A673 (cell line): ENCODE measurements at regions not wholly inside any gene's neighbourhood (a gene's known extent, or its start where the extent isn't known, plus 50 kb on each side); places are given as distances from the start of the nearest gene placed in this dataset.

Source experiments
- BruUV-seq: library from RNA; stranded (reverse); fragments of 400-500 nt; replicated peaks from 2 replicates; lab custom pipeline; 2021; lab: Mats Ljungman, UMichigan
- CTCF ChIA-PET: fragments of 300-600 bp; sonication (Branson Sonifier 250); formaldehyde crosslinking; loops from one replicate; lab custom pipeline; 2022; ENCODE audit warnings: antibody characterized with exemption; lab: Charles Lee
- POLR2A ChIA-PET: fragments of 300-600 bp; sonication (Branson Sonifier 250); formaldehyde crosslinking; loops from one replicate; lab custom pipeline; 2022; ENCODE audit warnings: antibody characterized with exemption; ENCODE audit not compliant: low non-redundant PET; lab: Charles Lee
- DNase-seq: peaks from one replicate; pipeline ENCODE4 v3.0.0-alpha.2; 2015; ENCODE audit warnings: low spot score
- H3K27ac ChIP-seq: fragments of 200-600 bp; sonication (generic); 2 replicates; pipeline ENCODE4 v1.5.1; 2016; ENCODE audit warnings: mixed run types, low read depth, mild to moderate bottlenecking, mixed read lengths, antibody characterized with exemption, low read length; ENCODE audit not compliant: poor library complexity, severe bottlenecking
- H3K27me3 ChIP-seq: fragments of 200-600 bp; sonication (generic); replicated peaks from 2 replicates; pipeline ENCODE4 v1.6.1; 2017; ENCODE audit warnings: mixed run types, low read depth, mild to moderate bottlenecking, mixed read lengths, antibody characterized with exemption, low read length; ENCODE audit not compliant: insufficient read depth, poor library complexity
- H3K36me3 ChIP-seq: fragments of 200-600 bp; sonication (generic); 2 replicates; pipeline ENCODE4 v1.6.1; 2016; ENCODE audit warnings: mixed run types, mild to moderate bottlenecking, mixed read lengths, antibody characterized with exemption, low read length; ENCODE audit not compliant: insufficient read depth, poor library complexity, severe bottlenecking
- H3K4me1 ChIP-seq: fragments of 200-600 bp; sonication (generic); 2 replicates; pipeline ENCODE4 v1.6.1; 2017; ENCODE audit warnings: mixed run types, mild to moderate bottlenecking, mixed read lengths, antibody characterized with exemption, low read length; ENCODE audit not compliant: insufficient read depth, poor library complexity, severe bottlenecking
- H3K4me3 ChIP-seq: fragments of 200-600 bp; sonication (generic); 2 replicates; pipeline ENCODE4 v1.5.1; 2016; ENCODE audit warnings: low read depth, mixed run types, mild to moderate bottlenecking, mixed read lengths, low read length; ENCODE audit not compliant: poor library complexity, severe bottlenecking
- H3K9me3 ChIP-seq: fragments of 200-600 bp; sonication (generic); 2 replicates; pipeline ENCODE4 v1.6.1; 2016; ENCODE audit warnings: mixed run types, low read depth, mild to moderate bottlenecking, mixed read lengths, antibody characterized with exemption, low read length; ENCODE audit not compliant: poor library complexity, severe bottlenecking
- CTCF ChIP-seq: fragments of 300-800, 200-600 bp; sonication (generic); conservative IDR thresholded peaks from 2 replicates; pipeline ENCODE4 v1.5.1; 2017; ENCODE audit warnings: low read depth, mild to moderate bottlenecking, antibody characterized with exemption, low read length, moderate library complexity, mixed read lengths
- EZH2 ChIP-seq: fragments of 200-600 bp; sonication (generic); IDR thresholded peaks from 2 replicates; pipeline ENCODE4 v1.6.1; 2017; ENCODE audit warnings: borderline replicate concordance, low read depth, mild to moderate bottlenecking, mixed read lengths, antibody characterized with exemption, low read length; ENCODE audit not compliant: poor library complexity, severe bottlenecking
- intact Hi-C: fragments of 100-400 bp; cut with micrococcal nuclease; formaldehyde crosslinking; loops from one replicate; pipeline ENCODE4 v1.10.0; 2022; ENCODE audit not compliant: unreplicated experiment

DNA sequence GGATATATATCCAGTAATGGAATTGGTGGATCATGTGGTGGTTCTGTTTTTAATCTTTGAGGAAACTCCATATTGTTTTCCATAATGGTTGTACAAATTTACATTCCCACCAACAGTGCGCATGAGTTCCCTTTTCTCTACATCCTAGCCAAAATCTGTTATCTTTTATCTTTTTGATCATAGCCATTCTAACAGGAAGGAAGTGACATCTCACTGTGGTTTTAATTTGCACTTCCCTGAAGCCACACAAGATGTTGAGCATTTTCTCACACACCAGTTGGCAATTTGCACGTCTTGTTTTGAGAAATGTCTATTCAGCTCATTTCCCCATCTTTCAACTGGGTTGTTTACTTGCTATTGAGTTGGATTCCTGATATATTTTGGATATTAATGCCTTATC is 194.9 kb downstream of the CBLL2 start:
- CTCF ChIA-PET: no interaction called here
- intact Hi-C loops: no loop called here
- TF ChIP-seq CTCF: no peak
- TF ChIP-seq EZH2: no peak

GRCh38 chrX:22481436-22481835 is 208.7 kb downstream of the CBLL2 start:
- intact Hi-C loops: no loop called here
- Histone ChIP-seq H3K4me1 (no peaks in the 10 kb centered on the region), H3K27ac (no peak overlapping the region), H3K9me3 (peaks cover 4% of the 10 kb centered on the region), H3K4me3 (no peak overlapping the region), H3K36me3 (no peaks in the 10 kb centered on the region), H3K27me3 (no peaks in the 10 kb centered on the region)
- CTCF ChIA-PET: no interaction called here
- POLR2A ChIA-PET: no interaction called here
- TF ChIP-seq EZH2: no peak
- TF ChIP-seq CTCF: no peak
- no TSS peak for BruUV-seq
- DNase-seq: no peak

More for the DNA sequence above, 194.9 kb downstream of the CBLL2 start:
- H3K36me3 ChIP-seq: no peaks in the 10 kb centered on the region
- no peaks in the 10 kb centered on the region for H3K4me1 ChIP-seq
- no peaks in the 10 kb centered on the region for H3K27me3 ChIP-seq
- no peaks in the 10 kb centered on the region for H3K9me3 ChIP-seq
- DNase-seq: peak; percentile 65
- H3K27ac ChIP-seq: no peak overlapping the region
- no TSS peak for BruUV-seq
- no peak overlapping the region for H3K4me3 ChIP-seq
- POLR2A ChIA-PET: no interaction called here

DNA sequence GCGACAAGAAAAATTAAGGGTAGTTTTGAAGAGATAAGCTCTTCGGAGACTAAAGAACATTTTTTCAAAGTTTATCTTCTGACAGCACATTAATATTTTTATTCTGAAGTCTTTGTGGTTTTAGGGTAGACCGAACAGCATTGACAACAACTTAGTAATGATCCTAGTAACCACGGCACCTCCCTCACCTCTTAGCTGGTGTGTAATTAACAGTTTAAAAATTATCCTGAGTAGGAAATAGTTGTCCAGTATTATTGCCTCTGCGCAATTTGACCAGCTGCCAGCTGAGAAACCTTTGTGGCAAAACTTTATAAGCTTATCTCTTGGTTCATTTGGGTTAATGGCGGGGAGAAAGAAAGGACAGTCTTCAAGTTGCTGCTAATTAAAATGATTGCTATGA is 213.6 kb downstream of the CBLL2 start:
- no peaks in the 10 kb centered on the region for H3K4me1 ChIP-seq
- H3K9me3 ChIP-seq: no peaks in the 10 kb centered on the region
- POLR2A ChIA-PET: interaction anchor here (0.6 kb wide), 1 partner anchor 17 kb away, joined by 3 read pairs; no protein-coding TSS in a partner anchor
- no peak overlapping the region for H3K4me3 ChIP-seq
- H3K27ac ChIP-seq: no peak overlapping the region
- no TSS peak for BruUV-seq
- CTCF ChIA-PET: no interaction called here
- H3K27me3 ChIP-seq: no peaks in the 10 kb centered on the region
- intact Hi-C loops: no loop called here
- DNase-seq: peak; percentile 1
- no peak for TF ChIP-seq EZH2
- TF ChIP-seq CTCF: no peak
- no peaks in the 10 kb centered on the region for H3K36me3 ChIP-seq
